Naive thymus-derived CD8-positive, alpha-beta T cell (primary cell): ENCODE measurements at regions not wholly inside any gene's neighbourhood (a gene's known extent, or its start where the extent isn't known, plus 50 kb on each side); places are given as distances from the start of the nearest gene placed in this dataset.

ENCODE experiments used
- ATAC-seq, 2 donors: fragments of 150-1000 bp; cut with Tn5 transposase in 1 of 2; sonication (Bioruptor Pico), chemical (Tn5 transposase) in 1 of 2; 1 replicate in 1 of 2; 2 replicates in 1 of 2; pipeline ENCODE4 v1.10.0; 2021; ENCODE audit warnings: mild to moderate bottlenecking in 2 of 2, moderate library complexity in 2 of 2
- POLR2A ChIA-PET: fragments of 350-600 bp; sonication (Branson Sonifier 250); formaldehyde crosslinking; loops from one replicate; lab custom pipeline; 2021; ENCODE audit warnings: antibody characterized with exemption; lab: Charles Lee
- DNase-seq, 10 donors: peaks; one replicate each; pipeline versions ENCODE4 v3.0.0 to v3.0.0-alpha.2; 2020 to 2022
- H3K27ac Mint-ChIP-seq, 10 donors: one replicate each; pipeline ENCODE4 v1.8.0; 2020 to 2022; ENCODE audit warnings: mild to moderate bottlenecking in 10 of 10, mixed read lengths in 10 of 10, moderate library complexity in 4 of 10, inconsistent platforms in 1 of 10
- H3K27me3 Mint-ChIP-seq, 5 donors: one replicate each; pipeline ENCODE4 v1.8.0; 2021 to 2022; ENCODE audit warnings: mixed read lengths in 5 of 5
- H3K36me3 Mint-ChIP-seq, 3 donors: one replicate each; pipeline ENCODE4 v1.8.0; 2020 to 2022; ENCODE audit warnings: mixed read lengths in 3 of 3, mild to moderate bottlenecking in 2 of 3, inconsistent platforms in 1 of 3
- H3K4me1 Mint-ChIP-seq, 4 donors: one replicate each; pipeline ENCODE4 v1.8.0; 2021 to 2022; ENCODE audit warnings: mixed read lengths in 4 of 4
- H3K4me3 Mint-ChIP-seq, 10 donors: one replicate each; pipeline ENCODE4 v1.8.0; 2020 to 2022; ENCODE audit warnings: mild to moderate bottlenecking in 10 of 10, mixed read lengths in 10 of 10, moderate library complexity in 6 of 10, inconsistent platforms in 1 of 10
- H3K9me3 Mint-ChIP-seq, 9 donors: one replicate each; pipeline ENCODE4 v1.8.0; 2020 to 2022; ENCODE audit warnings: mixed read lengths in 9 of 9, mild to moderate bottlenecking in 3 of 9, inconsistent platforms in 1 of 9, moderate library complexity in 1 of 9

DNA sequence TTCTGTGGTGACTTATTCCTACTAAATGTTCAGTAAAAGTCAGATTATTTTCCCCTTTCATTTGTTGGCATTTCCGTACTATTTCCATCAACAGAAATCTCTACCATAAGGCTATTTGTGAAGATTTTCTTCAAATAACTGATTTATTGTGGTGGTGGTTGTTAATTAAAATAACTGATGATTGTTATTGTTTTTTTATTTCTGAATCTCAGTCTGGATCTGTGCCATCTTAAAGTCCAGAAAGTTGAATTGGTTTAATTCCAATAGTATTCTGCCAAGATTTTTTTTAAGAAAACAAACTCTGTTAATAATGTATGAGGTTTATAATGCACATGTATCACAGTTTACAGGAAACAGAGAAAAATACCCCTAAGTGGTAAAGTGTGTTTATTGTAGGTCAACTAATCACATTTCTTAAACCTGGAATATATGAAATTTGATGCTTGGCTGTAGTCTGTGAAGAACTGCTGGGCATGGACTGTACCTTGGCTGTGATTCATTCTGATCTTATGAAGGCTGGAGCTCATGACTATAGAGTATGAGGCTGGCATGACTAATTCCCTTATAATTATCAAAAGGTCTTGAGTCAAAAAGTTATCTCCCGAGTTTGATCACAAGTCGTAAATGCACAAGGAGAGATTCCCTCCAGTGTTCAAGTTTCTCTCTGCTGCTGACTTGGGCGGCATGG lies 134.2 kb upstream of the RND3 start:
- ATAC-seq (no peak), DNase-seq (no peak)
- Mint-ChIP-seq H3K4me3 (no peak overlapping the region), H3K27ac (no peak overlapping the region), H3K9me3 (peaks cover 0 to 9% (median 2%) of the 10 kb centered on the region in 9 donors), H3K36me3 (no peaks in the 10 kb centered on the region), H3K27me3 (peaks cover 0 to 10% (median 2%) of the 10 kb centered on the region in 5 donors), H3K4me1 (no peaks in the 10 kb centered on the region)
- POLR2A ChIA-PET: no interaction called here

DNA sequence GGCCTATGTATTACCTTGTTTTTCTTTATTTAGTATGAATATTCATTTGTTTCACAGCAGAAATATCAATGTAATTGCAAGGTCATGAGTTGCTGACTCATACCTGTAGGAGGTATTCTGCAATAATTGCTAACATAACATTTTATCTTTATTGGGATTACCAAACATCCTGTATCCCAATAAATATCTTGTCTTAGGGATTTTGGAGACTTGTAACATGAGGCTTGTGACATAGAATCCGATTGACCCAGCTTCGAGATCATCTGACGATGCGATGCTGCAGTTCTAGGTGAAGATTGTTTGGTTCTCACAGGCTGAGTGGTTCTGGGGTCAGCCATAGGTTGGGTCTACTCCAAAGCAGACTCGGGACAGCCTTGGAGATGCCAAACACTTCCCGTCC lies 133.4 kb upstream of the RND3 start:
- peaks cover 0 to 9% (median 2%) of the 10 kb centered on the region in 9 donors for H3K9me3 Mint-ChIP-seq
- H3K27me3 Mint-ChIP-seq: peaks cover 0 to 10% (median 2%) of the 10 kb centered on the region in 5 donors
- DNase-seq (no peak), ATAC-seq (no peak)
- H3K4me1 Mint-ChIP-seq: no peaks in the 10 kb centered on the region
- H3K27ac Mint-ChIP-seq: no peak overlapping the region
- no peak overlapping the region for H3K4me3 Mint-ChIP-seq
- POLR2A ChIA-PET: no interaction called here
- H3K36me3 Mint-ChIP-seq: no peaks in the 10 kb centered on the region

DNA sequence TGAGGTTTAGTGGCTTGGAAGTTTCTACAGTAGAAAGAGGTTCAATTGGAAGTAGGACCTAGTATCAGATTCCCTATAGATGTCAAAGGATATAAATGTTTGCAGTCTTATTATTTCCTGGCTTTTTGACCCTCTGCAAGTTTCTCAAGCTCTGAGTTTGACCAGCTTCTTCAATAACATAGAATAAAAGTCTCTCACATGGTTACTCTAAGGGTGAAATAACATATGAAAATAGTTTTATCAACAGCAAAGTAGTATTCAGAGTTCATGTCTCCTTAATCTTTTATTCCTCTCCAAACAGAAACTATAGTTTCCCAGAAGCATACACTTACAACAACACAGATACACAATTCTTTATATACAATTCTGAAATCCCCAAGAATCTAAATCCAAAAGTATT lies 132.9 kb upstream of the RND3 start:
- no peaks in the 10 kb centered on the region for H3K36me3 Mint-ChIP-seq
- no peak overlapping the region for H3K27ac Mint-ChIP-seq
- H3K9me3 Mint-ChIP-seq: peaks cover 0 to 9% (median 2%) of the 10 kb centered on the region in 9 donors
- no peaks in the 10 kb centered on the region for H3K4me1 Mint-ChIP-seq
- POLR2A ChIA-PET: no interaction called here
- DNase-seq (no peak), ATAC-seq (no peak)
- H3K27me3 Mint-ChIP-seq: peaks cover 0 to 10% (median 2%) of the 10 kb centered on the region in 5 donors
- no peak overlapping the region for H3K4me3 Mint-ChIP-seq

DNA sequence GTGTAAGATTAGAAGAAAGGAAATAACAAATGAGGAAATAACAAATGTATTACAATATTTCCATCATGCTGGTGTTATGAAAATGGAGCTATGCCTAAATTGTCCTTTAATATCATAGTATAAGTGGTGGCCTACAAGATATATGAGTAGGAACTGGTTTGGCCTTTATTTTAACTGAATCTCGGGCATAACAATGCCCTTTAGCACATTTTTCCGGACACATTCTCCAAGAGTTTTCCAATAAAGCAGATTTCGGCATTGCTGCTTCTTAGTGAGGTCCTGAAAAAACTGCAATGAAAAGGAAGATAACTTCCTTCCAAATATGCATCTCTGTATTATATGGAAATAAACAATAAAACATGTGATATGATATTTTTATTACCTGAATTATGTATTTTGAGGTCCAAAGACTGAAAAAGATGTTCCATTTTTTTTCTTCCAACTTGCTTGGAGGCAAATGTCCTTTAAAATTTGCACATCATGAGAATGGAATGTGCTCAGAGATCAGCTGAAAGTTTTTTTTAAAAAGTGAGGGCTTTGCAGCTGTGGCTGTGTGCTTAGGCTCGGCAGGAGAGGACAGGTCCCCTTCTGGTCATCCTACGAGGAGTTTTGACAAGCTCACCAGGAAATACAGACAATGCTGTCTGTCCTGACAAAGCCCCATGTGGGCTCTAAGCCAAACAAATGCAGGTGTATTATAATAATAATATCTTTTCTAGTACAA lies 132.3 kb upstream of the RND3 start:
- peaks cover 0 to 10% (median 2%) of the 10 kb centered on the region in 5 donors for H3K27me3 Mint-ChIP-seq

DNA sequence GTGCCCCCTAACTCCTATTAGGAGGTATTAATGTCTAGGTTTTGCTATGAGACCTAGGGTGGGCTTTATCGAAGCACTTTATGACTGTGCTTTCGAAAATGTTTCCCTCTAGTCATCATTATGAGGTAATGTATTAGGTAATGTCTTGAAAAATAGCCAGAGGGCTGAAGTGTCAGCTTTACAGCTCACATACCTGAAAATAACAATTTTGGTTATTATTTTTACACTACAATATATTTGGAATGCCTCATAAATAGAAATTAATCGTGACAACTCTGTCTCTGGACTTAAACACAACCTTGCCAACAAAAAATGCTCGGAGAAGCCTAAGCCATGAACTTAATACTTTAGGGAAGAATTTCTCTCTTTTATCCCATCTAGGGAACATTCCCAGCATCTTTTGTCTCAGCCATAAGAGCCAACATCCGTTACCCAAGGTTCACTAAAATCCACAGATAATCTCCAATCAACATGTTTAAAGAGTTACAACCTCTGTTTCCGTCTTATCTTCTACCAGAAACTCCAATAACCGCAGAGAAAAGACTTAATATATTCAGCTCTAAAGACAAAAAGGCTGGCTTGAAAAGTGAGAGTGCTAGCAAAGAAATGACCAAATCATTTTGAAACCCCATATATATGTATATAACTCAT lies 130.9 kb upstream of the RND3 start:
- no peak for DNase-seq
- no peak overlapping the region for H3K27ac Mint-ChIP-seq
- H3K4me1 Mint-ChIP-seq: no peaks in the 10 kb centered on the region
- no peak overlapping the region for H3K4me3 Mint-ChIP-seq
- peaks cover 0 to 9% (median 0%) of the 10 kb centered on the region in 9 donors for H3K9me3 Mint-ChIP-seq
- H3K36me3 Mint-ChIP-seq: no peaks in the 10 kb centered on the region
- no peak for ATAC-seq
- POLR2A ChIA-PET: no interaction called here
- peaks cover 0 to 15% (median 2%) of the 10 kb centered on the region in 5 donors for H3K27me3 Mint-ChIP-seq

More for the DNA sequence above, 132.3 kb upstream of the RND3 start:
- no peaks in the 10 kb centered on the region for H3K4me1 Mint-ChIP-seq
- no peak overlapping the region for H3K27ac Mint-ChIP-seq
- H3K4me3 Mint-ChIP-seq: no peak overlapping the region
- H3K9me3 Mint-ChIP-seq: peaks cover 0 to 9% (median 2%) of the 10 kb centered on the region in 9 donors
- ATAC-seq (no peak), DNase-seq (no peak)
- POLR2A ChIA-PET: no interaction called here
- H3K36me3 Mint-ChIP-seq: no peaks in the 10 kb centered on the region

DNA sequence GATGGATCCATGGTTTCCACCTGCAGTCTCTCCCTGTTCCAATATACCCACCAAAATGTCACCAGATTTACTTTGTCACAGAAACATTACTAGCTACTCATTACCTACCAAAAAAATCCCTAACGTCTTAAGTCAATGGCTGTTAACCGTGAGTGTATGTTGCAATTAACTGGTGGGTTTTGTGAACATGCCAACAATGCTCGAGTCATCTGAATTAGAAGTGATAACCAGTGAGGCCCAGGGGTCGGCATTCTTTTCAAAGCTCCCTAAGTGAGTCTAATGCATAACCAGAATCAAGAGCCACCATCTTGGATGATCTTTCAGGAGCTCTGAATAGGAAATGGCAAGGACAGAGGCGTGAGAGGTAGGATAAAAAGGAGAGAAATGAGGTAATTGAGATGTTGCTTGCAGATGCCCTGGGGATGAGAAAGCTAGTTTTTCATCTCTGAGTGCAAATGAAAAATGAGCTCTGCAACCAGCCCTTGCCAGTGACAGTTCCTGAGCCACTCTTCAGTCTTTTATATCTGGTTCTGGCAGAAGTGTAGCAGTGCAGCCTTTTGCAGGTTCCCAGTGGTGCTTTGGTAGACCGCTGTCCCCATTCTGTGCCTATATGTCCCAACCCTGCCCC lies 130.0 kb upstream of the RND3 start:
- no peak overlapping the region for H3K27ac Mint-ChIP-seq
- H3K9me3 Mint-ChIP-seq: peaks cover 0 to 9% (median 0%) of the 10 kb centered on the region in 9 donors
- DNase-seq (no peak), ATAC-seq (no peak)
- H3K36me3 Mint-ChIP-seq: no peaks in the 10 kb centered on the region
- H3K27me3 Mint-ChIP-seq: peaks cover 0 to 17% (median 1%) of the 10 kb centered on the region in 5 donors
- POLR2A ChIA-PET: no interaction called here
- no peak overlapping the region for H3K4me3 Mint-ChIP-seq
- H3K4me1 Mint-ChIP-seq: no peaks in the 10 kb centered on the region

DNA sequence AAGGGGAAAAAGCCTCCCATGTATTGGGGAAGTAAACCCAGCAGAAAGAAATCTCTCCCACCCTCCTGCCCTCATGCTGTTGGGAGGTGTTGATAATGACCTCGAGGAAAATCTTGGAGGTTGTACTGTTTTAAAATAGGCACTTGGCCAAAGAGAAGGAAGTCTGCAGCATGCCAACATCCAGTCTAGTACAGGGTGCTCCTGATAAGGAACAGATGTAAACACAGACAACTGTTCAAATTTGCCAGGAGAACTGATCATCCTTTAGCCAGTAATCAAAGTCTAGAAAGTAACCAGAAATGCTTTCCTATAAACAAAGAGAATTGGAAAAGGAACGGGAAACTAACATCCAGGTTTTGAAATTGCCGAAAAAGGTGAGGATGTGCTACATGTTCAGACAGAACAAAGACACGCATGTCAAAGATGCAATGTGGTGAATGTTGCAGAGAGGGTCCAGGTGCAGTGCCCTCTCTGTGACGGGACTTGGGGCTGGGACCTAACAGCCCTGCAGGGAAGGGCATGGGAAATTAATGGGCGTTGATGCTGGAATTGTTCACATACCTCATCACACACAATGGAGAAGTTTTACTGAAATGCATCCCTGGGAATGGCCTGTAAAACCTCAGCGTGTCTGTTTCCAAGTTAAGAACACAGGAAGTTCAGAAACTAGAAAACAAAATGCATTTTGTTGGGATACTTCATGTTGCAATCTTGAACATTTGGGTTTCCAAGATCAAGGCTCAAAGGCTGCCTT lies 125.7 kb upstream of the RND3 start:
- POLR2A ChIA-PET: no interaction called here

DNA sequence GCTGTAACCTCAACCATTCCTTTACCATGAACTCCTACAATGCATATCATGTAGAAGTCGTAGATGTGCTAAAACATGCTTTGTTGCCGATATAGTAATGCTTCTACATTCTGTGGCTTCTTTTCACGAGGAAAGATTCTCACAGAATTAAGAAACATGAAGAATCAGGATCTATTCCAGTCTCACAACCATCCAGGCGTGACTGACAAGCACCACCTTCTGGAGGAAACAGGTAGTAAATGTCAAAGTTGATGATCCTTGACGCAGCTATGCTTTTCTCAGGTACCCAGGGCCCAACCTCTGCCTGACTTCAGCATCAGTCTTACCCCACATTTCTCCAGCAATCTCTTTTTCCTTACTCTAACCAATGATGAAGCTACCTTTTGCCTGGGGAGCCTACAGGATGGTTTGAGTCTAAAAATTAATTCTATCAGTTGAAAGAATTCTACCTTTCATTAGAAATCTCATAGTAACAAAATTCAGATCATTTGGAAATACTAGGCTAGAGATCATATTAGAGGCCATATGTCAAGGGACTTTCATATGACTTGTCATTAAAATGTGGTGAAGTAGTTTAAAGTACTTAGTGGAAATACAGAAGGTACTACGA lies 123.3 kb upstream of the RND3 start:
- H3K4me3 Mint-ChIP-seq: no peak overlapping the region
- H3K27me3 Mint-ChIP-seq: peaks cover 0 to 7% (median 0%) of the 10 kb centered on the region in 5 donors
- ATAC-seq (no peak), DNase-seq (no peak)
- H3K36me3 Mint-ChIP-seq: no peaks in the 10 kb centered on the region
- peaks cover 0 to 3% (median 0%) of the 10 kb centered on the region in 9 donors for H3K9me3 Mint-ChIP-seq
- POLR2A ChIA-PET: no interaction called here
- H3K27ac Mint-ChIP-seq: no peak overlapping the region
- H3K4me1 Mint-ChIP-seq: no peaks in the 10 kb centered on the region

More for the DNA sequence above, 125.7 kb upstream of the RND3 start:
- Mint-ChIP-seq H3K27ac (no peak overlapping the region), H3K4me3 (no peak overlapping the region), H3K9me3 (peaks cover 0 to 9% (median 0%) of the 10 kb centered on the region in 9 donors), H3K4me1 (no peaks in the 10 kb centered on the region), H3K36me3 (no peaks in the 10 kb centered on the region), H3K27me3 (peaks cover 0 to 13% (median 0%) of the 10 kb centered on the region in 5 donors)
- no peak for ATAC-seq
- no peak for DNase-seq

DNA sequence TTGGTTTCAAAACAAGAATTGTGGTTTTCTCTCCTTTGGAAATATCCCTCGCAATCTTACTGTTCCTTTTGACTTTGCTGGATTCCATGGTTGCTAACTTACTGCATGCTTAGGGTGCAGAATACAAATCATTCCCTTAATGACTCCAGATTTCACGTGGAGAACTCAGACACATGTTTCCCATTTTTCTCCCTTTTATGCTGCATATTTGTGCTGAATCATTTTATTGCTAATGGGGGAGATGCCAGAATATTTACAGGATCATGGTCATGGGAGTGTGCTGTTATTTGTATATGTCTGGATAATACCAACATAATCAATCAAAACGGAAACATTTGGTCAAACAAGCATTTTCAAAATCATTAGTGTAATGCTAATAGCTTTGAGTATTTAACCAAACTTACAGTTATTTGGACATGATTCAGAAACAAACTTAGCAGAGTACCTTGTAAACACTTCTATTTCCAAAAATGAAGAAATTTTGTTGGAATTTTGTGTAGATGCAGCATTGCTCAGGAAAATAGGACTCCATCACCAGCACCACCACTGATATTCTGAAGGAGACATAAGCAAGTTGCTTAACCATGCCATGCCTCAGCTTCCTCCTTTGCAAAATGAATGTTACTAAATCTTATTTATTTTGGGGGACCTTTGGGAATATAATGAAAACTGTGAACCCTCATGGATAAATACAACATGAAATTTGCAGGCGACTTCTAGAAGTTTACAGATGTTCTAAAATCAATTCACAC lies 122.5 kb upstream of the RND3 start:
- Mint-ChIP-seq H3K27ac (no peak overlapping the region), H3K27me3 (peaks cover 0 to 7% (median 0%) of the 10 kb centered on the region in 5 donors), H3K4me1 (no peaks in the 10 kb centered on the region), H3K36me3 (no peaks in the 10 kb centered on the region), H3K4me3 (no peak overlapping the region), H3K9me3 (peaks cover 0 to 3% (median 0%) of the 10 kb centered on the region in 9 donors)
- DNase-seq (no peak), ATAC-seq (no peak)
- POLR2A ChIA-PET: no interaction called here

DNA sequence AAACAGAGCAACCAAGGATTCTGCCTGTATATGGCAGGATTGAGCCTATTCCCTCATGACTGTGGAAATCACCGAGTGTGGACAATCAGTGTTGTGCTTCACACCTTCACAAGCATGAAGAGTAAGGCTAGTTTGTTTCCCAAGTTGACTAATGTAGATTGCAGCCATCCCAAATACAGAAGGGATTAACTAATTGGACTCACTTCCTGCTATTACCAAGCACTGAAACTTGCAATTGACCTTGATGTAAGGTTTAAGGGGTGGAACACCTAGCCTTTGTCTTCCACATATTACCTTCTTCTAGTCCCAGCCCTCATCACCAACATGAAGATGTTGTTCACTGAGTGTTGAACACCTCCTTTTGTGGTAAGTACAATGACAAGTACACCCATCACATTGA lies 120.9 kb upstream of the RND3 start:
- POLR2A ChIA-PET: no interaction called here
- Mint-ChIP-seq H3K4me3 (no peak overlapping the region), H3K4me1 (no peaks in the 10 kb centered on the region), H3K27ac (no peak overlapping the region), H3K9me3 (no peaks in the 10 kb centered on the region), H3K27me3 (peaks cover 0 to 3% (median 0%) of the 10 kb centered on the region in 5 donors), H3K36me3 (no peaks in the 10 kb centered on the region)
- ATAC-seq (no peak), DNase-seq (no peak)

DNA sequence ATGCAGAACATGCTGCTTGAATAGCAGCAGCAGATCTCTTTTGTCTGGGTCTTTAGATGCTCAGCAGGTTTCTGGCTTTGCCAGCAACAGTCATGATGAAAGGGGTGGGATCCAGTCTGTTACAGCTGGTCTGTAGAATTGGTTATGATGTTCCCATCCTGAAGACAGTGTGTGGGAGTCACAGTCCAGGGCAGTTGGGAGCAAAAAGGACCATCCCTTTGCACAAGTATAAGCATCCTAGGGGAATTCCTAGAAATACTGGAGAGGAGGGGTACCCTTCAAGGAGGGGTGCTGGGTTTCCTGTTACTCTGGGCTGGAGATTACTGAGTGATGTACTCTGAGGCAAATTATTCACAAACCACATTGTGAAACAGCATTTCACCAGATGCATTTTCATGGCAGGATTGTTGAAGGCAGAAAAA lies 119.9 kb upstream of the RND3 start:
- DNase-seq: no peak
- Mint-ChIP-seq H3K27me3 (no peaks in the 10 kb centered on the region), H3K4me3 (no peak overlapping the region), H3K27ac (no peak overlapping the region), H3K4me1 (no peaks in the 10 kb centered on the region), H3K9me3 (no peaks in the 10 kb centered on the region), H3K36me3 (no peaks in the 10 kb centered on the region)
- POLR2A ChIA-PET: no interaction called here
- no peak for ATAC-seq
